Activated CD8-positive, alpha-beta memory T cell treated with anti-CD3 and anti-CD28 coated beads for 48 hours (primary cell): ENCODE measurements at regions not wholly inside any gene's neighbourhood (a gene's known extent, or its start where the extent isn't known, plus 50 kb on each side); places are given as distances from the start of the nearest gene placed in this dataset.

Source experiments
- DNase-seq, 3 experiments: peaks; one replicate each; pipeline ENCODE4 v3.0.0-alpha.2; 2020; ENCODE audit warnings: low read depth in 2 of 3, low spot score in 2 of 3

DNA sequence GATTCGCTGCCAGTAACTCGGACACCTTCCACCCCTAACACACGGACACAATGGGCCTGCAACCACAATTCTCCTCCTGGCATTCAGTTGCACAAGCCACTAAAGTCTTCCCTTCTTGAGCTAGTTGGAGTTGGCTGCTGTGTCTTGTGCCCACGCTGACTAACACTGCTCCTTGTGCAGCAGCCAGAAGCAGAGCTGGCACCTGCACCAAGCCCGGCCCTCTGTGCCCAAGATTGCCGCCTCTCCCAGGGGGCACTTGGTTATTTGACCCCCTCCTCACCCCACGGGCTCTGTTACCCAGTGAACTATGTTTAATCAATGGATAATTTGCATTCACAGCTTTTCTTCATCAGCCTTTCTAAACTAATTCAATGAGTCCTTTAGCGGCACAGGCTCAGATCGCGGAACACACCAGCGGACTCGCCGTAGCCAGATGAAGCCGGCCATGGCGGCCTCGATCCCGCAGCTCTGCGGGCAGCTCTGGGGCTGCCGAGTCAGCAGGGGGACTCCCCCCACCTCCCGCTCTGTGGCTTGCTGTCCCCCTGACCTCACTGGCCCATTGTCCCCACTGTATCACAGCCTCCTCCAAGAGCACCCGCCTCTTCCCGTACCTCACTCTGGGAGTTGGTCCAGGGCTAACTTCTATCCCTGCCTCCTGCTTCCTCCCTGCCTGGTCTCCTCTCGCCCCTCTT, 94.8 kb upstream of the AFDN start:
- DNase-seq: no peak

DNA sequence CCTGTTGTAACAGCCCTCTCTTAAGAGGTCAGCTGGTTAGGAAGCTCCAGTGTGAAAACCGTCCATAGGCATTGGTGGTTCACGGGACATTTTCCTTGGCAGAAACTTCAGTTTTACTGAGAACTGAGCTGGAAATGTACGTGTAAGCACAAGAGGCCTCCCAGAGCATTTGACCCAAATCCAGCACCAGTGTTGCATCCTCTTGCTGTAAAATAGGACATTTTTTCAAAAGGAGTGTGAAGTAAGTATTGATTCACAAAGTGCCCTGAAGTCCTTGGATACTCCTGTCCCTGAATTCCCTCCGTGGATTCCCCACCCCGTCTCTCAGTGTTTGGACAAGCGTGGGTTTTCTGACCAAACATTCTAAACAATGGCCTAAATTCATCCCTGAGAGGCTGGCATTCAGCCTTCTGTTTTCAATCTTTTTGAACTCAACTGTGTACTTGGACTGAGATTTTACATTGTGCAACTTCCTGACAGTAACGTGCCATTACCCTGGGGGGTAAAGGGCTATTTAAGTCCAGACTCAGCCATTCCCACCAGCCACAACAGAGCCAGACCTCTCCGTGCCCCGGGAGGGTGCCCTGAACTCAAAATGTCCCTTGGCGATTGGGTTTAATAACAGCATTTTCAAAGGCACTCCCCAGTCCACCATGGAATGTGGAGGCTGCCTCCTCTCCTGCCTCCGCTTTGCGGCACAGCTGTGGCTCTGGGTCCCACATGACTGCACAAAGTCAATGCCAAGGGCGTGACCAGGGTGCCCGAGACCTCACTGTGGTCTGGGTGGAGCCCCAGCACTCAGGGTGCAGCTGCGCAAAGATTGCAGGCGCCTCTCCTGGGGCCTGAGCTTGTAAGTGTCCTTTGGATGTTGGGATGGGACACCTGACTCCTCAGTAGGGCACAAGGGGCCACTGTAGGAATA, 92.7 kb upstream of the AFDN start:
- DNase-seq: no peak

DNA sequence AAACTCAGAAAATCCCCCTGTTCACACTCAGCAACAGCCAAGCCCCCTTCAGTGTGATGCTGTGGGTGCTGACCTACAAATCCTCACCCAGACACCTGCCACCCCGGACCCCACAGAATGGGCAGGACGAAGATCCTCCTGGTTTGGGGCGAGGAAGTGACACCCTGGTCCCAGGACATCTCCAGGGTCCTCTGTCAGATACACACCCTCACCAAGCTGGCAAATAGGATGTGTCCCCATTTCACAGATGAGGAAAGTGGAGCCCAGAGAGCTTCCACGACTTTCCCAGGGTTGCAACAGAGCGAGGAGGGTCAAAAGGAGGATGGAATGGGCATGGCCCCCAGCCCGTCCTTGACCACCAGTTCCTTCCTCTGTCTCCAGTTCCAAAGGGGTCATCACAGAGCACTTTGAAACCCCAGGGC, 92.0 kb upstream of the AFDN start:
- no peak for DNase-seq

DNA sequence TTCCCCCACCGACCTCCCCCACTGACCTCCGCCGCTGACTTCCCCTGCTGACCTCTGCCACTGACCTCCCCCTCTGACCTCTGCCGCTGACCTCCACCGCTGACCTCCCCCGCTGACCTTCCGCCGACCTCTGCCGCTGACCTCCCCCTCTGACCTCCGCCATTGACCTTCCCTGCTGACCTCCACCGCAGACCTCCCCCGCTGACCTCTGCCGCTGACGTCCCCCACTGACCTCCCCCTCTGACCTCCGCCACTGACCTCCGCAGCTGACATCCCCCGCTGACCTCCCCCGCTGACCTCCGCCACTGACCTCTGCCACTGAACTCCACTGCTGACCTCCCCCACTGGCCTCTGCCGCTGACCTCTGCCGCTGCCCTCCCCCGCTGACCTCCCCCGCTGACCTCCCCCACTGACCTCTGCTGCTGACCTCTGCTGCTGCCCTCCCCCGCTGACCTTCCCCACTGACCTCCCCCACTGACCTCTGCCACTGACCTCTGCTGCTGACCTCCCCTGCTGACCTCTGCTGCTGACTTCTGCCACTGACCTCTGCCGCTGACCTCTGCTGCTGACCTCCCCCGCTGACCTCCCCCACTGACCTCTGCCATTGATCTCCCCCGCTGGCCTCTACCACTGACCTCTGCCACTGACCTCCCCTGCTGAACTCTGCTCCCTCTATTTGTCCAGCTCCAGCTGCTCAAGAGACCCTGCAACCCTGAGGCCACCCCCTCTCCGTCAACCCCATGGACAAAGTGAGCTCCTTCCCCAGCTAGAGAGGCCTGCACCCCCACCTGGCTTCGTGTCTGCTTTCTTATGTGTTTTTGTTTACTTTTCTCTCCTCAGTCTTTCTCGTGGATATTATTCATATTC, 91.4 kb upstream of the AFDN start:
- no peak for DNase-seq

DNA sequence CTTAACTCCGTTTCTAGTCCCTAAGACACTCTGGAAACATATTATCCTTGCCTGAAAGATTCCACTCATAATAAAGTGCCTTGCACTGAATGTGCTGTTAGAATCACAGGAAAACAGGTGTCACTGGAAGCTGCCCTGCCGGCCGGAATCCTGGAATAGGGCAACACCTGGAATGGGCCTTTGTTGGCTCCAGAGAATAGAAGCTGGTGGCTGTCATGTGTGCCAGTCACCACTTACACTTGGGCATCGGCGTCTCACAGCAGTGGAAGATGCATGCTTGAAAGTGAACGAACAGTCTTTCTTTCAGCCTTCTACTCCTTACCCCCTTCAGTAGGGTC, 90.8 kb upstream of the AFDN start:
- no peak for DNase-seq

DNA sequence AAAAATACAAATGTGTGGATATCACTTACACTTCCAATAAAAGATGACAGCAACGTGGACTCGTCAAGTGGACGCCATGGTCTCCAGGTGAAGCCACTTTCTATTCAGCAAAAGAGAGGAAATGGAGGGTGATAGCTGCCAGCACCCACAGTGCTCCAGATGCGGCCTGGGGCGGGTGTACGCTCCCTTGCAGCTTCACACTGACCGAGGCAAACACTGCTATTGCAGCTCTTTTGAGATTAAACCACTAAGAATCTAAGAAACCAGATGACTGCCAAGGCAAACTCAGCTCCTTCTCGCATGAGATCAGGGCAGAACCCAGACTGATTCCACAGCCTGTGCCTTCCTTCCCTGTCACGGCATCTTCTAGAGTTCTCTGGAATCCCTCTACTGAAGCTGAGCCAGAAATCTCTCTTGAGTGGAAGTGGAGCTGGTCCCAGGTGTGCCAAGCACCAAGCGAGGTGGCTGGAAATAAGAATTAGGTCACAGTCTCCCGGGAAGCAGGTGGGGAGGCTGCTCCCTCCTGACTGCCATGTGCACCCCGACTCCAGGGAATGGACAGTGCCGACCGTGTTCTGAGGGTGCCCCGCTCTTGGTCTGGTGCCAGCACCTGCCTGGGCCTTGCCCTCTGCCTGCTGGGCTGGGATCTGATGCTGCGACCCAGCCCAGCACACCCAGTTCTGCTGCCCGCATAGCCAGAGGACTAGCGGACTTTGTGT, 90.1 kb upstream of the AFDN start:
- DNase-seq: no peak

DNA sequence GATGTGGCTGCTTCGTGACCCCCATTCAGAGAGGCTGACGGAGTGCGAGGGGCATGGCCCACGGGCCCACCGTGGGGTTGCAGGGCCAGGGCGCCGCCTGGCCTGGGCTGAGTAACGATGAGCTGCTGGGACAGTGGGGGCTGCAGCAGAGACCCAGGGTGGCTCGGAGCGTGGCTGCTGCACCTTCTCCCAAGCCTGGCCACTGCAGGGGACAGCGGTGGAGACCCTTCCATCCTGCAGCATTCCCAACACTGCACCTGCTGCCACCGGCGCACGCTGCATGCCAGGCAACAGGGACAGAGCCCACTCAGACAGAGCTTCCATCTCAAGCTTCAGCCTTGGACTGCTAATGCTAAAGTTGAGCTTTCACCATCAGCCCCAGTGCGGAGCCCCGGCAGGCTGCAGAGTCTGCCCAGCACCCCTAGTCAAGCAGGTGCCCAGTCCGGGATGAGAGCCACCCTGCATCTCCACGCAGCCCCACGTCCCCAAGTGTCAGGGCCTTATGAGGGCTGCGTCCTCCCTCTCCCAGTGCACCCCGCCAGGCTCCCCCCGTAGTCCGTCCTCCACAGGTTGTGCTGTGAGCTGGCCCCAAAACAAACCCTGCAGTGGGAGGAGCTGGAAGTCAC, 89.4 kb upstream of the AFDN start:
- no peak for DNase-seq

DNA sequence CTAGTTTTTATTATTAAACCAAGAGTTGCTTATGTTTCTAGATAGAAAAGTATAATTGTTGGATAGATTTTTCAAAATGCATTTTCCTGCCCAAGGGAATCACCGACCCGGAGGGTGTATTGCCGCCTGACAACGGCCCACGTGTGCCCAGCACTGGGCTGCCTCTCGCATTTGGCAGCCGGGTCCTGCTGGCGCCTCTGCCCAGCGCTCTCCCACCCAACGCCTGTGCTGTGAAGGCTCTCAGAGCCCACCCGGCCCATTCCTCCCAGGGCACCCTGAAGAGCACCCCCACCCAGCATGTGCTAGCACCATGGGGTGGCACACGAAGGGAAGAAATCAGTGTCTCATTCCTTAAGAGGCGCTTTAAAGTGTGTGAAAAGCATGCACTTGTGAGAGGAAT, 88.3 kb upstream of the AFDN start:
- DNase-seq: no peak

DNA sequence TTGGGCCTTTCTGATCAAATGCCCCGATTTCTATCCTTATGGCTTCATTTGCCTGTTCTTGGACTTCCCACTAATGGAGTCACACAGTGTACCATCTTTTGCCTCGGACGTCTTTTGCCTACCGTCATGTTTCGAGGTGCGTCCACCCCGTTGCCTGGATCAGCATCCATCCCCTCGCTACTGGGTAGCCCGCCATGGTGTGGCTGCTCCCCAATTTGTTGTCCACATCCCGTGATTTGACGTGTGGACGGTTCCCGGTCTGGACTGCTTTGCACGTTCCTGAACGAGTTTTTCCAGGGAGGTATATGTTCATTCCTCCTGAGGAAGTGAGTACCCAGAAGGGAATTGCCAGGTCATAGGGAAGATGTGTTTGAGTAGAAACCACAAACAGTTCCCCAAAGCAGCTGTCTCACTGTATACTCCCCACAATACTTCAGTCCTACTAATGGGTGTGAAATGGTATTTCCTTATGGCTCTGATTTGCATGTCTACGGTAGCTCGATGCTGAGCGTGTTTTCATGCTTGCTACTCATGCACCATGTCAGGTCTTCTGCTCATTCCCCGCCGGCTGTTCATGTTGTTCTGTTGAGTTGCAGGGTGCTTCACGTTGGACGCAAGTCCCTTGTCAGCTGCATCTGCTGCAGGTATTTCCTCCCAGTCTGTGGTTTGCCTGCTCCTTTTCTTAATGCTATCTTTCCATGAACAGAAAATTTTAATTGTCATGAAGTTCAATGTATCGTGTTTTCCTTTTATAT, 86.8 kb upstream of the AFDN start:
- no peak for DNase-seq

DNA sequence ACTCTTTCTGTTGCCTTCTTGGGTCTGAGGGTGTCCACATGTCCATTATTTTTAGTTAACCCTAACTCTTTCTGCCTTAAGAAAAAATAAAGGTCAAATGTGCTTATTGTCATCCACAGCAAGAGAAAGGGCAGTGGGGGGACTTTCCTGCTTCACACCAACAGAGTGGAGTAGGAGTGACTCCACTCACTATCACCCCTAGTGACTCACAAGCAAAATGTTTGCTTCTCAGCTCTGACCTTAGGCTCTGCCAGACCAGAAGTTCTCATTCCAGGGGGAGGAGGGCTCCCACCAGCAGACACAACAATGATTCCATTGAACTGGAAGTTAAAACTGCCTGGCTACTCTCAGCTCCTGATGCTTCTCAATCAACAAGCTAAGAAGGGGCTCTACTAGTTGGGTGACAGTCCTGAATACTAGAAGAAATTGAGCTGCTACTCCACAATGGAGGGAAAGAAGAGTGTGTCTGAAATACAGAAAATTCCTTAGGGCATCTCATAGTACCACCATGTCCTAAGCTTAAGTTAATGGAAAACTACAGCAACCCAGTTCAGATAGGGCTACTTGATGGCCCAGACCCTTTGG, 83.9 kb upstream of the AFDN start:
- no peak for DNase-seq

DNA sequence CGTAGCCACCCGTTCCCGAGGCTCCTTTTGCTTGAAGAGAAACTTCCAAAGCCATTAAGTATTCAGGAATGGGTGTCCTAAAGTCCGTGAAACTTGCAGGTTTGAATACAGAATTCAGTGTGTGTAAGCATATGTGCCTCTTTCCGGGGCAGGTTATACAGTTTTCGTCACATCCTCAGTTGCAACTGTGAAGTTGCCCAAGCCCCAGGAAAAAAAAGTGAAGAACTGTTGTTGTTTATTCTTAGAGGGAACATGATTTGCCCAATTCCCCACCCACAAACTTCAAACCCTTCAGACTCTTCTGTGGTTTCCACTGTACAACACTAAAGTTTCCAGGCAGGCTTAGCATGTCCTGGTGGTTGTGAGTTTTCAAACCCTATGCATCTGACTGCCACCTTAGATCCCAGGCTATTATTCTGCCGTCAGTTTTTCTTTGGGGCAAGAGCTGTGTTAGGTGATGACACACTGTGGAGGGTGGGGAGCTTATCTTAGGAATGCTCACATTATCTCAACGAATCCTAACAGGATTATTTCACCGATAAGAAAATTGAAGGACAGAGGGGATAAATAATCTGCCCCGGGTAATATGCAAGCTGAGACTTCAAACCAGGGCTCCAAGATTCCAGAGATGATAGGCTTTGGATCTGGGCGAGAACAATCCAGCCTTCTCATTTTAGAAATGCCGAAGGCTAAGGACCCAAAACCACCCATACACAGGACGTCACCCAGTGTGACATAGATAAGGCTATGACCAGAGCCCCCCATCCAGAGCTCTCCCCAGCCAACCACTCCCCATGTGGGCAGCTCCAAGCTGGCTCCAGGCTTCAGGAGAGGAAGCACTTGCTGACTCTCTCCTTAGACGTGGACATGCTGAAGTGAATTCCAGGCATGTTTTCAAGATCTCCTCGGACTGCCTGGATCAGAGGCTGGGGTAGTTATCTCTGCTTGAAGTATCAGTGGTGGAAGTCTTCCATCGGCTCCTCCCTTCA, 81.7 kb upstream of the AFDN start:
- DNase-seq: no peak

DNA sequence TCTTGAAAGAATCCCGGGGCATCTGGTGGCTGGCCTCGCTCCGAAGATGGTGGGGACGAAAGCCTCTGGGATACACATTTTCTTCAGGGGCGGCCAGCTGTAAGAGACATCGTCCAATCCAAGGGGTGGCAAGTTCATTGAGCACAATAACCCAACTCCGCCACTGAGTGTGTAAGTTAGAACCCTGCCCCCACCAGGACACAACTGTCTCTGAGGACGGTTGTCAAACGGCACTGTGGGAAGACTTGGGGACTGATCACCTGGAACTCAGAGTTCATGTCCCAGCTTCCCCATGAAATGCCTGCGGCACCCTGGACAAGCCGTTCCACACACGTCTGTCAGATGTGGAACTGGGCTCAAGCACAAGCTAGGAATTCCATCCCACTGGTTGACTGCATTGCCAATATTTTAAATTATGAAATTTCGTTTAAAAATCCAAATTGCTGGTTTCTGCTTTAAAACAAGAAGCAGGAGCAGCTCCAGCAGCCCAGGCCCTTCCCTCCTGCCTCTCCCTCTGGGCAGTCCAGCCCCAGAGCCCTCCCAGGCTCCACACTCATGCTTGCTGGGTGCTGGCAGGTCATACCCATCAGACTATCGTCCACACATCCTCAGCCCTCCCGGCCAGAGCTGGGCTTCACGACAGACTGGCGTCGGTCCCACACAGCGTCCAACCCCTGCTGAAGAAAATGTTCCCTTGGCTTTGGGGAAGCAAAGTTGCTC, 80.9 kb upstream of the AFDN start:
- no peak for DNase-seq

DNA sequence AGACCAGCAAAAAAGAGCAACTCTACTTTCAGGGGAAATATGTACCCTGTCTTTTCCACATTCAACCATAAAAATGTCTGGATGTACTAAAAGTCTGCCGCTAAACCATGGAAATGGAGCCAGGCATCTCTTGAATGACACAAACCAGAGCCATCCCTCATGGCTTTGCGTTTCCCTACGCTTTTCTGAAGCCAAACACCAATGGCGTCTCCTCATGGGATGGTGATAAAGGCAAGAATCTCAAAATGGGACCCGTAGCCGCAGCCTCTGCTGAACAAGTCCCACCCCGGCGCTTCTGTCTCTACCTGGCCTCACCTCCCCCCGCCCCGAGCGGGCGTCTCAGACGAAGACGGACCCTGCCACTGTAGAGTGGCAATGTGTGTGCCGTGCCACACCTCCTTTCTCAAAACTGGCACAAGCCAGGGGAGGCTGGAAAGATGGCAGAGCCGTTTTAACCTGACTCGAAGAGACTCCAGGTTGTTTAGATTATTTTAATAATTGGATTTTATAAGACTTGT, 80.3 kb upstream of the AFDN start:
- no peak for DNase-seq

DNA sequence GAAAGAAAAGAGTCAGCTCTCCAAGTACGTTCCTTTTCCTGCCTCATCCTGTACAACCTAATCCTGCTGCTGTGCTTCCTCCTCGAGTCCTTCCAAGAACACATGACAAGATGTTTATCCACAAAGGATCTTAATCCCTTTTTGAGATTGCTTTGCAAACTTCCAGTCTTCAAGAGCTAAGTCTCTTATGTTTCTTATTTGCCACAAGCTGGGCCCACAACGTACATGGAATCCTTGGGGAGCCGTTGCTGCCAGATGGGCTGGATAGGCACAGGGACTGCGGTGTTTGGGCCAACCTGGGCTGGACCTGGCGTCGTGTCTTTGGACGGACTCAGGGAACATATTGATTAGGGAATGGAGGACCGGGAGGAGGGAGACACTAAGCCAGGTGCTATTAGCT, 79.7 kb upstream of the AFDN start:
- DNase-seq: no peak

DNA sequence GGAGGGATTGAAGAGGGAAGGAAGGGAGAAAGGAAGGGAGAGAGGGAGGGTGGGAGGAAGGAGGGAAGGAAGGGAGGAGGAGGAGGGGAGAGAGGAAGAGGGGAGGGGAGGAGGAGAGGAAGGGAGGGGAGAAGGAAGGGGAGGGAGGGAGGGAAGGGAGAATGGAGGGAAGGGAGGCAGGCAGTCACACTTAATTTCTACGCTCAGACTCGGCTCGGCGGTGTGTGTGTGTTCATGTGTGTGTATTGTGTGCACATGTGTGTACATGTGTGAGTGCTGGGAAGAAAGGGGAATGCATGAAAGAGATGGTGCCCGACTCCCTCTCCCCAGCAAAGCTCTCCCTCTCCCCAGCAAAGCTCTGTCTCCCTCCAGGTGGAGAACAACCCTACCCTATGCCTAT, 79.1 kb upstream of the AFDN start:
- DNase-seq: no peak

DNA sequence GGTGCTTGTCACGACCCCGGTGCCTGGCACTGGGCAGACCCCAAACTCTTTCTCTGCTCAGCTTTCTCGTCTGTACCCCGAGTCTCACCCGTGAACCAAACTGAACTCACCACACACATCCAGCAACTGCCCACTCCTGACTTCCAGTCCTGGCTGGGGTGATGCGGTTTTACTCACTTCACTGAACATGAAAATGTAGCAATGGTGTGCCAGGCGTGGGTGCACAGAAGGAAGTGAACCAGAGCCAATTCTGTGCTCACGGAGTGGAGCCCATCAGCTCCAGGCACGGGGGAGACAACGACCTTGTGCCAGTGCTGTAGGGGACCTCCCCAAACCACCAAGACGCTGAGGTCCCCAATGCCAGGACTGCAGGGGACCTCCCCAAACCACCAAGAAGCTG, 78.7 kb upstream of the AFDN start:
- no peak for DNase-seq
